Neural cell (in vitro differentiated cells): ENCODE measurements at regions not wholly inside any gene's neighbourhood (a gene's known extent, or its start where the extent isn't known, plus 50 kb on each side); places are given as distances from the start of the nearest gene placed in this dataset.
"Not testable (repeated sequence)": the region's sequence is repeated elsewhere in the genome, so short reads cannot be mapped to it uniquely, and the experiment has no call there.

Experiments used
- H2AFZ ChIP-seq: fragments of 200-600, 300-800 bp; sonication (generic), shearing (Covaris generic); 2 replicates; pipeline ENCODE4 v1.6.0; 2014; ENCODE audit warnings: low read depth, mild to moderate bottlenecking, antibody characterized with exemption, low read length, moderate library complexity
- H3F3A ChIP-seq: fragments of 200-600 bp; shearing (Covaris generic); 2 replicates; pipeline ENCODE4 v1.6.1; 2016; ENCODE audit warnings: mild to moderate bottlenecking, moderate library complexity, mixed read lengths, antibody characterized with exemption, low read length; ENCODE audit not compliant: insufficient read depth, poor library complexity, severe bottlenecking
- H3K27ac ChIP-seq: fragments of 200-600, 300-800 bp; sonication (generic), shearing (Covaris generic); 2 replicates; pipeline ENCODE4 v1.5.1; 2014; ENCODE audit warnings: mild to moderate bottlenecking, low read length, moderate library complexity
- H3K27me3 ChIP-seq: fragments of 300-800, 200-600 bp; sonication (generic), shearing (Covaris generic); 2 replicates; pipeline ENCODE4 v1.6.0; 2014; ENCODE audit warnings: mild to moderate bottlenecking, low read depth, low read length, moderate library complexity; ENCODE audit not compliant: insufficient read depth
- H3K36me3 ChIP-seq: fragments of 300-800, 200-600 bp; sonication (generic), shearing (Covaris generic); 2 replicates; pipeline ENCODE4 v1.5.1; 2014; ENCODE audit warnings: mild to moderate bottlenecking, antibody characterized with exemption, low read length, moderate library complexity; ENCODE audit not compliant: insufficient read depth
- H3K4me2 ChIP-seq: fragments of 300-800, 200-600 bp; sonication (generic), shearing (Covaris generic); 2 replicates; pipeline ENCODE4 v1.6.0; 2014; ENCODE audit warnings: mild to moderate bottlenecking, low read length
- H3K4me3 ChIP-seq: fragments of 300-800, 200-600 bp; sonication (generic), shearing (Covaris generic); 2 replicates; pipeline ENCODE4 v1.5.1; 2014; ENCODE audit warnings: mild to moderate bottlenecking, low read length, moderate library complexity
- H3K79me2 ChIP-seq: fragments of 200-600 bp; shearing (Covaris generic); replicated peaks from 2 replicates; pipeline ENCODE4 v1.6.0; 2014; ENCODE audit warnings: mild to moderate bottlenecking, low read length, moderate library complexity; ENCODE audit not compliant: insufficient read depth
- H3K9ac ChIP-seq: fragments of 300-800, 200-600 bp; sonication (generic), shearing (Covaris generic); 2 replicates; pipeline ENCODE4 v1.6.1; 2016; ENCODE audit warnings: mild to moderate bottlenecking, low read length, mixed read lengths
- H3K9me2 ChIP-seq: fragments of 200-600 bp; shearing (Covaris generic); 2 replicates; pipeline ENCODE4 v1.6.1; 2016; ENCODE audit warnings: mild to moderate bottlenecking, low read length, mixed read lengths; ENCODE audit not compliant: insufficient read depth
- H3K9me3 ChIP-seq: fragments of 200-600, 300-800 bp; sonication (generic), shearing (Covaris generic); 2 replicates; pipeline ENCODE4 v1.6.1; 2016; ENCODE audit warnings: mild to moderate bottlenecking, mixed run types, low read length, moderate library complexity, mixed read lengths
- H4K20me1 ChIP-seq: fragments of 200-600 bp; shearing (Covaris generic); 2 replicates; pipeline ENCODE4 v1.6.1; 2016; ENCODE audit warnings: mild to moderate bottlenecking, mixed run types; ENCODE audit not compliant: insufficient read depth
- EP300 ChIP-seq: fragments of 450-650 bp; conservative IDR thresholded peaks from 2 replicates; pipeline ENCODE4 v1.6.1; 2014; ENCODE audit warnings: antibody characterized with exemption, mild to moderate bottlenecking, moderate library complexity; ENCODE audit not compliant: poor library complexity, severe bottlenecking
- EZH2 ChIP-seq: fragments of 200-600, 300-800 bp; shearing (Covaris generic), sonication (generic); IDR thresholded peaks from 2 replicates; pipeline ENCODE4 v1.6.1; 2014; ENCODE audit warnings: antibody characterized with exemption, low read length, borderline replicate concordance, mild to moderate bottlenecking; ENCODE audit not compliant: insufficient read depth, poor library complexity, severe bottlenecking
- MXI1 ChIP-seq: fragments of 450-650 bp; conservative IDR thresholded peaks from 2 replicates; pipeline ENCODE4 v1.6.1; 2014; ENCODE audit warnings: antibody characterized with exemption, mild to moderate bottlenecking; ENCODE audit not compliant: poor library complexity, severe bottlenecking
- POLR2AphosphoS5 ChIP-seq: IDR thresholded peaks from 2 replicates; pipeline ENCODE4 v1.6.1; 2012
- RAD21 ChIP-seq: fragments of 450-650 bp; conservative IDR thresholded peaks from 2 replicates; pipeline ENCODE4 v1.6.1; 2014; ENCODE audit warnings: antibody characterized with exemption, mild to moderate bottlenecking, moderate library complexity
- SMC3 ChIP-seq: fragments of 450-650 bp; conservative IDR thresholded peaks from 2 replicates; pipeline ENCODE4 v1.6.1; 2014; ENCODE audit warnings: antibody characterized with exemption, mild to moderate bottlenecking, moderate library complexity; ENCODE audit not compliant: poor library complexity
- TAF1 ChIP-seq: IDR thresholded peaks from 2 replicates; pipeline ENCODE4 v1.6.1; 2012; ENCODE audit warnings: low read depth
- TF ChIP-seq, protein P1 (sequence below): IDR thresholded peaks from 2 replicates; pipeline ENCODE4 v1.6.1; 2012; ENCODE audit warnings: borderline replicate concordance
- TF ChIP-seq, protein P2 (sequence below): fragments of 450-650 bp; IDR thresholded peaks from 2 replicates; pipeline ENCODE4 v1.5.1; 2014; ENCODE audit warnings: antibody characterized with exemption, mild to moderate bottlenecking, moderate library complexity; ENCODE audit not compliant: poor library complexity, severe bottlenecking

DNA sequence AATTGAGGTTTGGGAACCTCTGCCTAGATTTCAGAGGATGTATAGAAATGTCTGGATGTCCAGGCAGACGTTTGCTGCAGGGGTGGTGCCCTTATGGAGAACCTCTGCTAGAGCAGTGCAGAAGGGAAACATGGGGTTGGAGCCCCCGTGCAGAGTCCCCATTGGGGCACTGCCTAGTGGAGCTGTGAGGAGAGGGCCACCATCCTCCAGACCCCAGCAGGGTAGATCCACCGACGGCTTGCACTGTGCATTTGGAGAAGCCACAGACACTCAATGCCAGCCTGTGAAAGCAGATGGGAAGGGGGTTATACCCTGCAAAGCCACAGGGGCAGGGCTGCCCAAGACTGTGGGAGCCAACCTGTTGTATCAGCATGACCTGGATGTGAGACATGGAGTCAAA lies 354.6 kb downstream of the ZNF326 start:
- Histone ChIP-seq H2AFZ (no peak overlapping the region), H3K27me3 (no peaks in the 10 kb centered on the region), H3F3A (no peaks in the 10 kb centered on the region), H4K20me1 (no peaks in the 10 kb centered on the region), H3K36me3 (no peaks in the 10 kb centered on the region), H3K9ac (no peak overlapping the region), H3K27ac (no peak overlapping the region), H3K4me2 (no peak overlapping the region), H3K9me3 (no peaks in the 10 kb centered on the region), H3K79me2 (no peaks in the 10 kb centered on the region), H3K9me2 (no peaks in the 10 kb centered on the region), H3K4me3 (no peak overlapping the region)
- TF ChIP-seq SMC3 (no peak), RAD21 (no peak), EZH2 (no peak), MXI1 (no peak), TAF1 (no peak), POLR2AphosphoS5 (no peak), EP300 (no peak)
- TF ChIP-seq, protein P1, sequence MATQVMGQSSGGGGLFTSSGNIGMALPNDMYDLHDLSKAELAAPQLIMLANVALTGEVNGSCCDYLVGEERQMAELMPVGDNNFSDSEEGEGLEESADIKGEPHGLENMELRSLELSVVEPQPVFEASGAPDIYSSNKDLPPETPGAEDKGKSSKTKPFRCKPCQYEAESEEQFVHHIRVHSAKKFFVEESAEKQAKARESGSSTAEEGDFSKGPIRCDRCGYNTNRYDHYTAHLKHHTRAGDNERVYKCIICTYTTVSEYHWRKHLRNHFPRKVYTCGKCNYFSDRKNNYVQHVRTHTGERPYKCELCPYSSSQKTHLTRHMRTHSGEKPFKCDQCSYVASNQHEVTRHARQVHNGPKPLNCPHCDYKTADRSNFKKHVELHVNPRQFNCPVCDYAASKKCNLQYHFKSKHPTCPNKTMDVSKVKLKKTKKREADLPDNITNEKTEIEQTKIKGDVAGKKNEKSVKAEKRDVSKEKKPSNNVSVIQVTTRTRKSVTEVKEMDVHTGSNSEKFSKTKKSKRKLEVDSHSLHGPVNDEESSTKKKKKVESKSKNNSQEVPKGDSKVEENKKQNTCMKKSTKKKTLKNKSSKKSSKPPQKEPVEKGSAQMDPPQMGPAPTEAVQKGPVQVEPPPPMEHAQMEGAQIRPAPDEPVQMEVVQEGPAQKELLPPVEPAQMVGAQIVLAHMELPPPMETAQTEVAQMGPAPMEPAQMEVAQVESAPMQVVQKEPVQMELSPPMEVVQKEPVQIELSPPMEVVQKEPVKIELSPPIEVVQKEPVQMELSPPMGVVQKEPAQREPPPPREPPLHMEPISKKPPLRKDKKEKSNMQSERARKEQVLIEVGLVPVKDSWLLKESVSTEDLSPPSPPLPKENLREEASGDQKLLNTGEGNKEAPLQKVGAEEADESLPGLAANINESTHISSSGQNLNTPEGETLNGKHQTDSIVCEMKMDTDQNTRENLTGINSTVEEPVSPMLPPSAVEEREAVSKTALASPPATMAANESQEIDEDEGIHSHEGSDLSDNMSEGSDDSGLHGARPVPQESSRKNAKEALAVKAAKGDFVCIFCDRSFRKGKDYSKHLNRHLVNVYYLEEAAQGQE = no peak
- TF ChIP-seq, protein P2, sequence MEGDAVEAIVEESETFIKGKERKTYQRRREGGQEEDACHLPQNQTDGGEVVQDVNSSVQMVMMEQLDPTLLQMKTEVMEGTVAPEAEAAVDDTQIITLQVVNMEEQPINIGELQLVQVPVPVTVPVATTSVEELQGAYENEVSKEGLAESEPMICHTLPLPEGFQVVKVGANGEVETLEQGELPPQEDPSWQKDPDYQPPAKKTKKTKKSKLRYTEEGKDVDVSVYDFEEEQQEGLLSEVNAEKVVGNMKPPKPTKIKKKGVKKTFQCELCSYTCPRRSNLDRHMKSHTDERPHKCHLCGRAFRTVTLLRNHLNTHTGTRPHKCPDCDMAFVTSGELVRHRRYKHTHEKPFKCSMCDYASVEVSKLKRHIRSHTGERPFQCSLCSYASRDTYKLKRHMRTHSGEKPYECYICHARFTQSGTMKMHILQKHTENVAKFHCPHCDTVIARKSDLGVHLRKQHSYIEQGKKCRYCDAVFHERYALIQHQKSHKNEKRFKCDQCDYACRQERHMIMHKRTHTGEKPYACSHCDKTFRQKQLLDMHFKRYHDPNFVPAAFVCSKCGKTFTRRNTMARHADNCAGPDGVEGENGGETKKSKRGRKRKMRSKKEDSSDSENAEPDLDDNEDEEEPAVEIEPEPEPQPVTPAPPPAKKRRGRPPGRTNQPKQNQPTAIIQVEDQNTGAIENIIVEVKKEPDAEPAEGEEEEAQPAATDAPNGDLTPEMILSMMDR = no peak

DNA sequence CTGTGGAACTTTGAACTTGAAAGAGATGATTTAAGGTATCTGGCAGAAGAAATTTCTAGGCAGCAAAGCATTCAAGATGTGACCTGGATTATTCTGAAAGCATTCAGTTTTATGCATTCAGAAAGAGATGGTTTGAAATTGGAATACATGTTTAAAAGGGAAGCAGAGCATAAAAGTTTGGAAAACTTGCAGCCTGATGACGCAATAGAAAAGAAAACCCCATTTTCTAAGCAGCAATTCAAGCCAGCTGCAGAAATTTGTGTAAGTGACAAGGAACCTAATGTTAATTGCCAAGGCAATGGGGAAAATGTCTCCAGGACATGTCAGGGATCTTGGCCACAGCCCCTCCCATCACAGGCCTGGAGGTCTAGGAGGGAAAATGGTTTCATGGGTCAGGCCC lies 354.0 kb downstream of the ZNF326 start:
- Histone ChIP-seq H4K20me1 (no peaks in the 10 kb centered on the region), H3K9ac (no peak overlapping the region), H2AFZ (no peak overlapping the region), H3K9me3 (no peaks in the 10 kb centered on the region), H3K4me3 (no peak overlapping the region), H3K27ac (no peak overlapping the region), H3K9me2 (no peaks in the 10 kb centered on the region), H3F3A (no peaks in the 10 kb centered on the region), H3K79me2 (no peaks in the 10 kb centered on the region), H3K36me3 (no peaks in the 10 kb centered on the region), H3K27me3 (no peaks in the 10 kb centered on the region), H3K4me2 (no peak overlapping the region)
- TF ChIP-seq POLR2AphosphoS5 (no peak), RAD21 (no peak), EP300 (no peak), TAF1 (no peak), MXI1 (no peak), EZH2 (no peak), SMC3 (no peak)
- TF ChIP-seq, protein P1 = no peak
- TF ChIP-seq, protein P2 = no peak

DNA sequence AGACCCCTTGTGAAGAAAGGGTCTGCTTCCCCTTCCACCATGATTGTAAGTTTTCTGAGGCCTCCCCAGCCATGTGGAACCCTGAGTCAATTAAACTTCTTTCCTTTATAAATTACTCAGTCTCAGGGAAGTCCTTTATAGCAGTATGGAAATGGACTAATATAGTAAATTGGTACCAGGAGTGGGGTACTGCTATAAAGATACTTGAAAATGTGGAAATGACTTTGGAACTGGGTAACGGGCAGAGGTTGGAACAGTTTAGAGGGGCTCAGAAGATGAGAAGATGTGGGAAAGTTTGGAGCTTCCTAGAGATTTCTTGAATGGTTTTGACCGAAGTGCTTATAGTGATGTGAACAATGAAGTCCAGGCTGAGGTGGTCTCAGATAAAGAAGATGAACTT lies 353.5 kb downstream of the ZNF326 start:
- H4K20me1 ChIP-seq, H3K4me2 ChIP-seq, H3K36me3 ChIP-seq, H3K9me3 ChIP-seq, H3K27ac ChIP-seq, H3K79me2 ChIP-seq, H3K9ac ChIP-seq, H3K9me2 ChIP-seq, H3K4me3 ChIP-seq, H3K27me3 ChIP-seq, H3F3A ChIP-seq, H2AFZ ChIP-seq: not testable (repeated sequence)
